Natural killer cell (primary cell): ENCODE measurements at regions not wholly inside any gene's neighbourhood (a gene's known extent, or its start where the extent isn't known, plus 50 kb on each side); places are given as distances from the start of the nearest gene placed in this dataset.

Experiments
- ATAC-seq, 3 donors: fragments of 150-1000 bp in 2 of 3; fragments of 200-7000 bp in 1 of 3; cut with Tn5 transposase; 1 replicate in 1 of 3; 2 replicates in 2 of 3; pipeline ENCODE4 v1.10.0; 2021; ENCODE audit warnings: mild to moderate bottlenecking in 2 of 3, moderate library complexity in 2 of 3
- DNase-seq, 2 donors: peaks; one replicate each; pipeline versions ENCODE4 v3.0.0 to v3.0.0-alpha.2; 2013 to 2021; ENCODE audit warnings: mixed read lengths in 1 of 2
- H3K27ac ChIP-seq: one replicate; pipeline ENCODE4 v1.5.1; 2013; ENCODE audit warnings: mild to moderate bottlenecking, low read length
- H3K27me3 ChIP-seq: one replicate; pipeline ENCODE4 v1.6.1; 2013; ENCODE audit warnings: low read length; ENCODE audit not compliant: control insufficient read depth, insufficient read depth
- H3K36me3 ChIP-seq: one replicate; pipeline ENCODE4 v1.6.1; 2013; ENCODE audit warnings: low read length; ENCODE audit not compliant: control insufficient read depth, insufficient read depth
- H3K4me1 ChIP-seq: one replicate; pipeline ENCODE4 v1.6.1; 2013; ENCODE audit warnings: low read length; ENCODE audit not compliant: control insufficient read depth, insufficient read depth
- H3K4me3 ChIP-seq: one replicate; pipeline ENCODE4 v1.5.1; 2013; ENCODE audit warnings: low read length
- H3K9me3 ChIP-seq: one replicate; pipeline ENCODE4 v1.6.1; 2013; ENCODE audit warnings: low read length; ENCODE audit not compliant: control insufficient read depth, insufficient read depth
- H3K27ac Mint-ChIP-seq, 2 donors: one replicate each; pipeline ENCODE4 v1.8.0; 2022; ENCODE audit warnings: mild to moderate bottlenecking in 2 of 2, mixed read lengths in 2 of 2, moderate library complexity in 1 of 2
- H3K27me3 Mint-ChIP-seq, 2 donors: one replicate each; pipeline ENCODE4 v1.8.0; 2022; ENCODE audit warnings: low read depth in 2 of 2, mixed read lengths in 2 of 2
- H3K36me3 Mint-ChIP-seq: one replicate; pipeline ENCODE4 v1.8.0; 2022; ENCODE audit warnings: mixed read lengths
- H3K4me1 Mint-ChIP-seq, 2 donors: one replicate each; pipeline ENCODE4 v1.8.0; 2022; ENCODE audit warnings: mixed read lengths in 2 of 2
- H3K4me3 Mint-ChIP-seq: one replicate; pipeline ENCODE4 v1.8.0; 2022; ENCODE audit warnings: mild to moderate bottlenecking, moderate library complexity, mixed read lengths
- H3K9me3 Mint-ChIP-seq, 2 donors: one replicate each; pipeline ENCODE4 v1.8.0; 2022; ENCODE audit warnings: mixed read lengths in 2 of 2
- WGBS: methylation state at CpG from one replicate; pipeline ENCODE4 v1.1.7; 2013; ENCODE audit warnings: missing lambda C conversion rate; ENCODE audit not compliant: insufficient coverage; 5-methylcytosine and 5-hydroxymethylcytosine counted together
- intact Hi-C: fragments of 100-400 bp; cut with micrococcal nuclease; formaldehyde crosslinking; loops from one replicate; pipeline ENCODE4 v1.14.2; 2022
- TF ChIP-seq, protein P1 (sequence below): fragments of 200-600 bp; IDR thresholded peaks from one replicate; pipeline ENCODE4 v1.8.0; 2022; ENCODE audit warnings: antibody characterized with exemption

DNA sequence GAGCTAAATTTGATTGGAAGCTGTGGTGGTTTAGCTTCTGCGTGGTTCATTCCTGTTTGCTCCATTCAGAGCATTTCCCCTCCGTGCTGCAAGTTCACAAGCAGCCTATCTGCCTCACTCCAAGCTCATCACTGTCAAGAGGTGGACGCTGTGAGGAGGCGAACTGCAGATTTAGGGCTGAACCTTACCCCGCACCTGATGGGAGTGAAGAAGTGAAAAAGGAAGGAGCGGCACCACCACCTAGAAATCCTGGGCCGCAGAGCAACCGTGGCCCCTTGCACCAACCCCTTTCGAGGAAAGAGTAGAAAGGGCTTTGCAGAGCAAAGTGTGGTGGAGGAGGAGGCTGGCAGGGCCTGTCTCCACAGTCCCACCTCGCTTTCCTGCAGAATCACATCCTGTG is 117.4 kb downstream of the IER5 start:
- H3K27ac ChIP-seq: no peak overlapping the region
- H3K36me3 Mint-ChIP-seq: no peaks in the 10 kb centered on the region
- ATAC-seq: no peak
- H3K4me1 ChIP-seq: no peaks in the 10 kb centered on the region
- no peaks in the 10 kb centered on the region for H3K36me3 ChIP-seq
- H3K4me3 ChIP-seq: no peak overlapping the region
- peaks cover 5 to 13% of the 10 kb centered on the region in 2 donors for H3K27me3 Mint-ChIP-seq
- peaks cover 2% of the 10 kb centered on the region for H3K27me3 ChIP-seq
- 80% methylated on average over 10 of the region's 10 CpGs for WGBS
- TF ChIP-seq, protein P1, sequence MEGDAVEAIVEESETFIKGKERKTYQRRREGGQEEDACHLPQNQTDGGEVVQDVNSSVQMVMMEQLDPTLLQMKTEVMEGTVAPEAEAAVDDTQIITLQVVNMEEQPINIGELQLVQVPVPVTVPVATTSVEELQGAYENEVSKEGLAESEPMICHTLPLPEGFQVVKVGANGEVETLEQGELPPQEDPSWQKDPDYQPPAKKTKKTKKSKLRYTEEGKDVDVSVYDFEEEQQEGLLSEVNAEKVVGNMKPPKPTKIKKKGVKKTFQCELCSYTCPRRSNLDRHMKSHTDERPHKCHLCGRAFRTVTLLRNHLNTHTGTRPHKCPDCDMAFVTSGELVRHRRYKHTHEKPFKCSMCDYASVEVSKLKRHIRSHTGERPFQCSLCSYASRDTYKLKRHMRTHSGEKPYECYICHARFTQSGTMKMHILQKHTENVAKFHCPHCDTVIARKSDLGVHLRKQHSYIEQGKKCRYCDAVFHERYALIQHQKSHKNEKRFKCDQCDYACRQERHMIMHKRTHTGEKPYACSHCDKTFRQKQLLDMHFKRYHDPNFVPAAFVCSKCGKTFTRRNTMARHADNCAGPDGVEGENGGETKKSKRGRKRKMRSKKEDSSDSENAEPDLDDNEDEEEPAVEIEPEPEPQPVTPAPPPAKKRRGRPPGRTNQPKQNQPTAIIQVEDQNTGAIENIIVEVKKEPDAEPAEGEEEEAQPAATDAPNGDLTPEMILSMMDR: no peak
- H3K4me1 Mint-ChIP-seq: no peaks in the 10 kb centered on the region
- DNase-seq: no peak
- intact Hi-C loops: no loop called here
- no peak overlapping the region for H3K4me3 Mint-ChIP-seq
- H3K9me3 ChIP-seq: no peaks in the 10 kb centered on the region
- no peaks in the 10 kb centered on the region for H3K9me3 Mint-ChIP-seq
- H3K27ac Mint-ChIP-seq: no peak overlapping the region

DNA sequence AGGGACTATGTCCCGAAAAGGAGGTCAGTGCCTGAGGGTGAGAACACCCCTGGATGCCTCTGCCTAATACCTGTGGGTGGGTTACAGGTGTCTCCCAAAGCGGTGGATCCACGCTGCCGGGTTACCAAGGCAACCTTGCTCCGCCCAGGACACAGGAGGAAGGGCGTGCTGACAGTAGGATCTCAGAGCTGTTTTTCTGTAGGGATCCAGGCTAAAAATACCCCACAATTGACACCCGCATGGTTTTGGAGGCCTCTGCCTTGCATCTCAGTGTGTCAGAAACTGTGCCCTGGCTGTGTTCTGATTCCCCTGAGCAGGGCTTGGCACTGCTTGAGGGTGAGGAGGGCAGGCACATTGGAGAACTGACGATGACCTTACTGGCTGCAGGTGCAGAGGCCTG is 118.0 kb downstream of the IER5 start:
- no peak overlapping the region for H3K27ac ChIP-seq
- no peak overlapping the region for H3K4me3 Mint-ChIP-seq
- intact Hi-C loops: no loop called here
- H3K4me3 ChIP-seq: no peak overlapping the region
- H3K36me3 Mint-ChIP-seq: no peaks in the 10 kb centered on the region
- no peaks in the 10 kb centered on the region for H3K9me3 ChIP-seq
- H3K9me3 Mint-ChIP-seq: no peaks in the 10 kb centered on the region
- no peaks in the 10 kb centered on the region for H3K4me1 Mint-ChIP-seq
- H3K4me1 ChIP-seq: no peaks in the 10 kb centered on the region
- H3K27me3 Mint-ChIP-seq: peaks cover 11 to 16% of the 10 kb centered on the region in 2 donors
- no peaks in the 10 kb centered on the region for H3K36me3 ChIP-seq
- H3K27ac Mint-ChIP-seq: no peak overlapping the region
- peaks cover 2% of the 10 kb centered on the region for H3K27me3 ChIP-seq
- ATAC-seq (no peak), DNase-seq (no peak)
- TF ChIP-seq, protein P1: no peak
- 82% methylated on average over 8 of the region's 8 CpGs for WGBS

DNA sequence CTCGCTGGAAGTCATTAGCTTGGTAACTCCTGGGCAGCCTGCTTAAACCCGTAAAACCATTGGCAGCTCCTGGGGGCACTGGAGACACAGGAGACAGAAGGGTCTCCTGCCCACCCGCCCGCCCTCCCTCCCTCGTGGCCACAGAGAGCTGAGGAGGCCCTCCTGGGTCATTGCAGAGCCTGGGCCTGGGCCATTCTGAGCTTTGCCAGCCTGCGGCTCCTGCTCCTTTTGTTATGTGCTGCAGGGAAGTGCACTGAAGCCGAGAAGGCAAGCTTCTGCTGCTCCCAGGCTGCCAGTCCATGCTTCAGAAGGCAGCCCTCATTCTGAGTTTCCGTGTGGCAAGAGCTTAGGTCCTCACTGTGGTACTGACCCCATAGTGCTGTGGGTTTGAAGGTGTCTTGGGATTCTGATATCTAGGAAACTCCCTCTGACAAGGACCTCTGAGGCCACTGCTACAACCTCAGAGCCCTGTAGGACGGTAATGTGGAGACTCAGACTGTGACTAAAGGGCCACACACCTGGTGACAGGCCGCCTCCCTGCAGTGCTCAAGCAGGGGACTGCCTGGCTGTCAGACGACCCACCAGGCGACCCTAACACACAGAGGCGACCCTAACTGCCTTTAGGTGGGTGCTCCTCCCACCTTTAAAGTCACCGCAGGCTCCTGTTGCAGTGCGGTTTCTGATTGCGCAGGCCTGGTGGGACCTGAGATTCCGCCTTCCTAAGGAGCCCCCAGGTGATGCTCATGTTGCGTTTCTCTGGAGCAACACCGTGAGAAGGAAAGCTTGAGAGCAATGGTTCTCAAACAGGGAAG is 118.7 kb downstream of the IER5 start:
- H3K4me3 Mint-ChIP-seq: no peak overlapping the region
- intact Hi-C loops: no loop called here
- no peak for ATAC-seq
- no peaks in the 10 kb centered on the region for H3K4me1 Mint-ChIP-seq
- no peak for DNase-seq
- no peaks in the 10 kb centered on the region for H3K9me3 Mint-ChIP-seq
- no peak overlapping the region for H3K27ac Mint-ChIP-seq
- H3K27ac ChIP-seq: no peak overlapping the region
- no peaks in the 10 kb centered on the region for H3K9me3 ChIP-seq
- 84% methylated on average over 19 of the region's 19 CpGs for WGBS
- peaks cover 16 to 17% of the 10 kb centered on the region in 2 donors for H3K27me3 Mint-ChIP-seq
- TF ChIP-seq, protein P1: no peak
- no peaks in the 10 kb centered on the region for H3K36me3 ChIP-seq
- H3K4me3 ChIP-seq: no peak overlapping the region
- no peaks in the 10 kb centered on the region for H3K36me3 Mint-ChIP-seq
- no peaks in the 10 kb centered on the region for H3K4me1 ChIP-seq
- peaks cover 2% of the 10 kb centered on the region for H3K27me3 ChIP-seq

DNA sequence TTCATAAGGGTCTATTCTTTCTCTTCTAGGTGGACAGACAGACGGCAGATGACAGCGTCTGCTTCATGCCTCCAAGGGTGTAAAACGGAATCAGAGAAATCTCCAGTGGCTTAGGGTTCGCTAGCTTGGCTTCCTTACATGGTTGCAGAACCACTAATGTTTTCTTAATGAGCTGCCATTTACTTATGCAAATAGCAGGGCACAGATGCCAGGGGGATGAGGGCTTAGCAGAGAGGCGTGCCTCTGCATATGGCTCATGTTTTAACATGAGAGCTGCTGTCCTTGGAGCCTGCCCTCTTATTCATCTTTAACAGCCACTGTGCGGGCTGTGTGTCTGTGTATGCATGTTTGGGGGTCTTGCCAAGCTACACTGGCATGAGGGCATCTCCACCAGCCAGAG is 119.6 kb downstream of the IER5 start:
- no peaks in the 10 kb centered on the region for H3K36me3 Mint-ChIP-seq
- WGBS: 90% methylated on average over 6 of the region's 6 CpGs

More for the DNA sequence above, 119.6 kb downstream of the IER5 start:
- ATAC-seq (no peak), DNase-seq (no peak)
- Mint-ChIP-seq H3K27ac (no peak overlapping the region), H3K9me3 (no peaks in the 10 kb centered on the region), H3K27me3 (peaks cover 12 to 24% of the 10 kb centered on the region in 2 donors), H3K4me1 (no peaks in the 10 kb centered on the region), H3K4me3 (no peak overlapping the region)
- TF ChIP-seq, protein P1: no peak
- H3K4me1 ChIP-seq: no peaks in the 10 kb centered on the region
- no peak overlapping the region for H3K4me3 ChIP-seq
- peaks cover 2% of the 10 kb centered on the region for H3K27me3 ChIP-seq
- no peaks in the 10 kb centered on the region for H3K36me3 ChIP-seq
- no peaks in the 10 kb centered on the region for H3K9me3 ChIP-seq
- no peak overlapping the region for H3K27ac ChIP-seq
- intact Hi-C loops: no loop called here
